Uterus (tissue), 3 donors: ENCODE measurements at regions not wholly inside any gene's neighbourhood (a gene's known extent, or its start where the extent isn't known, plus 50 kb on each side); places are given as distances from the start of the nearest gene placed in this dataset.

Experiments
- DNase-seq, 2 donors: peaks; one replicate each; pipeline ENCODE4 v3.0.0-alpha.2; 2019 to 2020
- H3K27ac ChIP-seq, 2 donors: fragments of 200-600 bp; sonication (generic); 1 replicate in 1 of 2; 2 replicates in 1 of 2; pipeline ENCODE4 v1.5.1; 2016 to 2018
- H3K27me3 ChIP-seq, 2 donors: fragments of 200-600 bp; sonication (generic); one replicate each; pipeline ENCODE4 v1.5.1; 2018 to 2019; ENCODE audit warnings: control low read depth in 1 of 2
- H3K36me3 ChIP-seq, 2 donors: fragments of 200-600 bp; sonication (generic); one replicate each; pipeline ENCODE4 v1.5.1; 2019; ENCODE audit warnings: control low read depth in 1 of 2
- H3K4me1 ChIP-seq, 2 donors: fragments of 200-600 bp; sonication (generic); one replicate each; pipeline ENCODE4 v1.5.1; 2018 to 2019; ENCODE audit warnings: control low read depth in 1 of 2
- H3K4me3 ChIP-seq, 2 donors: fragments of 200-600 bp; sonication (generic); 1 replicate in 1 of 2; 2 replicates in 1 of 2; pipeline ENCODE4 v1.5.1; 2018 to 2019; ENCODE audit warnings: mild to moderate bottlenecking in 1 of 2
- H3K9me3 ChIP-seq, 2 donors: fragments of 200-600 bp; sonication (generic); one replicate each; pipeline ENCODE4 v1.5.1; 2019; ENCODE audit warnings: control low read depth in 1 of 2
- CTCF ChIP-seq, 4 experiments: fragments of 200-600 bp in 2 of 4; fragments of 450-650 bp in 2 of 4; sonication (generic) in 2 of 4; IDR thresholded peaks; one replicate each; pipeline ENCODE4 v1.5.1; 2016 to 2019; ENCODE audit warnings: antibody characterized with exemption in 4 of 4, mild to moderate bottlenecking in 2 of 4, moderate library complexity in 1 of 4
- POLR2A ChIP-seq, 2 donors: fragments of 450-650 bp; IDR thresholded peaks; one replicate each; pipeline ENCODE4 v1.6.1; 2016; ENCODE audit warnings: antibody characterized with exemption in 2 of 2, mild to moderate bottlenecking in 1 of 2, moderate library complexity in 1 of 2
- intact Hi-C: fragments of 100-400 bp; cut with DNase I; formaldehyde crosslinking; loops from one replicate; pipeline ENCODE4 v1.15.1; 2023; ENCODE audit warnings: low total_unique reads
- donor health status: DM: yes; HTN: yes; CAD: no.

DNA sequence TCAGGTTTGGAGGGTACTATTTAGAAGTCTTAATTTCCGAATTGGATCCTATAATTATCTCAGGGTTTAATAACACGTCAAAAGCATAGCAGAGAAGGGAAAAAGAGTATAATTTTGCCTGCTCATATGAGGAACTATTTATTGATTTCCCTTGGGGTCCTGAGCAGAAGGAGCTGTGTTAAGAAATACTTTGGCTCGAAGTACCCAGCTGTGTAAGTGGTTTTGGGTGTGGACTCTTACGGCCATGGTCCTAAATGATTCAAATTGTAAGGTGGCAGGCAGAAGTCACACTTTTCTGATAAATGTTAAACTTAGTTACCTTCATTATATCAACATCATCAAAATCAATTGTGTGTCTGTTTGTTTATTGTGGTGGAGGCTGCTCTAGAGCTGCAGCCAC, 190.4 kb downstream of the MTRR start:
- intact Hi-C loops, result no loop called here
- H3K4me1 ChIP-seq, result no peaks in the 10 kb centered on the region
- no peak overlapping the region for H3K27ac ChIP-seq
- no peak overlapping the region for H3K4me3 ChIP-seq
- TF ChIP-seq CTCF (IDR thresholded peaks at IDR 0.05) (no peak), POLR2A (IDR thresholded peaks at IDR 0.05) (no peak)
- no peaks in the 10 kb centered on the region for H3K36me3 ChIP-seq
- H3K27me3 ChIP-seq, result no peaks in the 10 kb centered on the region
- DNase-seq, result no peak
- no peaks in the 10 kb centered on the region for H3K9me3 ChIP-seq

DNA sequence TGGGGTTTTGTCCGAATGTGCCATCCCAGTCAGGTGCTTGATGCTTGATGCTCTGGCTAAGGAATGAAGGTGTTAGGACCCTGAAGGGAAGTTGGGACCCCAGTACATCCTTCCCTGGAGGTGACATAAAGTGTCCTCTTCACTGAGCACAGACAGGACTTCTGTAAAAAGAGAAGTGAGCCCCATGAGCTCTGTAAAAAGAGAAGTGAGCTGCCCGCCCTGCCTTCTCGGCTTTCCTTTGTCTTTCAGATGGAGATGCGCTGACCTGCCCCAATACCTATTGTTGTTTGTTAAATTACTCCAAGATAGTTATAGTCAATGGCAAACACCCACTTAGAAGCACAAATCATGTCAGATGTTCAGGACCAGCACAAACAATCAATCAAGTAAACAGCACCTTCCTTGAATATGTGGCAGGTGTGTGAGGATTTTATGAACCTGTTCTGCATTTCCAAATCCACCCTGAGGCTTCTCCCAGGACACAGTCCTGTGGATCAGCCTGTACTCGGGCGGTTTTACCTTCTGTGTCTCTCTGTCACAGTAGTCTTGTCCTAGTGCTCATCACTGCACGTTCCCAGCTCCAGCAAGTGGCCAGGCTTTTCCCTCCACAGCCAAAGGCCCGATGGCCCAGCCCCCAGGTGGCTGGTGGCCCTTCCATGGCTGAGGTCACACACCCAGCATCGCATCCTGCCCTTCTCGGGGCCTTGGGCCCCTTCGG, 191.4 kb downstream of the MTRR start:
- Histone ChIP-seq H3K9me3 (no peaks in the 10 kb centered on the region), H3K4me3 (no peak overlapping the region), H3K36me3 (no peaks in the 10 kb centered on the region), H3K4me1 (no peaks in the 10 kb centered on the region), H3K27me3 (no peaks in the 10 kb centered on the region), H3K27ac (no peak overlapping the region)
- intact Hi-C loops, result no loop called here
- TF ChIP-seq POLR2A (IDR thresholded peaks at IDR 0.05), result no peak
- no peak for TF ChIP-seq CTCF (IDR thresholded peaks at IDR 0.05)
- no peak for DNase-seq

DNA sequence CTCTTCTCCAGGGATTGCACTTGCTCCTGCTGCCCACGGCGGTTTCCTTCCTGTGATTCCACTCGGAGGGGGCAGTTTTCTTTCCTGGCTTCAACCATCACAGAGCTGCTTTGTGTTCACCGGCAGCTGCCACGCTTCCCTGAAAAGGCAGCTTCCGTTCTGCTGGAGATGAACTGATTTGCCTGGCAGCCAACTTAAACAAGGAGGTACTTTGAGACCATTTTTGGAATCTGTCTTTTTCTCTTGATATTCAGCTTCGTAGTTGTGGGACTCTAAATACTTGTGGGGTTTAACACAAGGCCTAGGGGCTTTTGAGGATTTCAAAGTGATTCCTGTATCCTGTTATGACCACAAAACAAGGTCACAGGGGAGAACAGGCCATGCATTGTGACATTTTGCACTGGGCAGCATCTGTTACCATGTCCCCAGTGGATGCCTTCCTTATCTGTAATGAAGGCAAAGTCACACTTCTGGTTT, 192.0 kb downstream of the MTRR start:
- TF ChIP-seq POLR2A (IDR thresholded peaks at IDR 0.05) (no peak), CTCF (IDR thresholded peaks at IDR 0.05) (no peak)
- intact Hi-C loops, result no loop called here
- DNase-seq, result no peak

DNA sequence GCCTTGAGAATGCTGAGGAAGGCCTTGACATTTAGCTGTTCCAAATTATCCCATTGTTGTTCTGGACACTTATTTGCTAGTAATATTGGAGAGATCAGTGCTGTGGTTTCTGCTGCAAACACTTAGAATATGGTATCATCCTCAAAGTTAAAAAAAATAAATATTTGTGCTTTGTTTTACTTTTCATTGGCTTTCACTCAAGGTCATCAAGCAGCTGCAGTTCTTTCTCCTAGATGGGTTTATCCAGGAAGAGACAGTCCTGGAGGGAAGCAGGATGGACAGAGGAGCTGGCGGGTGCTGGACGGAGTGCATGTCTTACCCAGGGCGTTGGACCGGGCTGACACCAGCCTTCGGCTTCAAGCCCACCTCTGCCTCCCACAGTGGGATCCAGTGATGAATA, 193.6 kb downstream of the MTRR start:
- Histone ChIP-seq H3K4me3 (no peak overlapping the region), H3K36me3 (no peaks in the 10 kb centered on the region), H3K9me3 (no peaks in the 10 kb centered on the region), H3K27me3 (no peaks in the 10 kb centered on the region), H3K27ac (no peak overlapping the region), H3K4me1 (no peaks in the 10 kb centered on the region)
- intact Hi-C loops, result no loop called here
- TF ChIP-seq POLR2A (IDR thresholded peaks at IDR 0.05) (no peak), CTCF (IDR thresholded peaks at IDR 0.05) (no peak)
- no peak for DNase-seq

More for the DNA sequence above, 192.0 kb downstream of the MTRR start:
- Histone ChIP-seq H3K36me3 (no peaks in the 10 kb centered on the region), H3K9me3 (no peaks in the 10 kb centered on the region), H3K27ac (no peak overlapping the region), H3K4me3 (no peak overlapping the region), H3K27me3 (no peaks in the 10 kb centered on the region), H3K4me1 (no peaks in the 10 kb centered on the region)

GRCh38 chr5:8068078-8068477, 199.1 kb downstream of the MTRR start:
- Histone ChIP-seq H3K4me3 (no peak overlapping the region), H3K4me1 (no peaks in the 10 kb centered on the region), H3K36me3 (no peaks in the 10 kb centered on the region), H3K9me3 (no peaks in the 10 kb centered on the region), H3K27me3 (no peaks in the 10 kb centered on the region), H3K27ac (no peak overlapping the region)
- no peak for DNase-seq
- intact Hi-C loops, result no loop called here
- TF ChIP-seq POLR2A (IDR thresholded peaks at IDR 0.05), result no peak
- TF ChIP-seq CTCF (IDR thresholded peaks at IDR 0.05), result no peak
